HEK293T (cell line): ENCODE measurements at regions not wholly inside any gene's neighbourhood (a gene's known extent, or its start where the extent isn't known, plus 50 kb on each side); places are given as distances from the start of the nearest gene placed in this dataset.

ENCODE experiments used
- BHLHE40 ChIP-seq: fragments of 450-650 bp; IDR thresholded peaks from 2 replicates; pipeline ENCODE4 v1.6.1; 2016; ENCODE audit warnings: mild to moderate bottlenecking, moderate library complexity, borderline replicate concordance
- CTBP1 ChIP-seq: fragments of 450-650 bp; IDR thresholded peaks from 2 replicates; pipeline ENCODE4 v1.6.1; 2016; ENCODE audit warnings: borderline replicate concordance
- ELF4 ChIP-seq: fragments of 450-650 bp; IDR thresholded peaks from 2 replicates; pipeline ENCODE4 v1.6.1; 2017; ENCODE audit warnings: antibody characterized with exemption
- FOXK2 ChIP-seq: fragments of 450-650 bp; IDR thresholded peaks from 2 replicates; pipeline ENCODE4 v1.6.1; 2016; ENCODE audit warnings: mild to moderate bottlenecking
- FOXM1 ChIP-seq: fragments of 450-650 bp; IDR thresholded peaks from 2 replicates; pipeline ENCODE4 v1.6.1; 2017; ENCODE audit warnings: mild to moderate bottlenecking, borderline replicate concordance
- L3MBTL2 ChIP-seq: fragments of 450-650 bp; conservative IDR thresholded peaks from 2 replicates; pipeline ENCODE4 v1.6.1; 2016; ENCODE audit warnings: mild to moderate bottlenecking
- LEF1 ChIP-seq: fragments of 450-650 bp; IDR thresholded peaks from 2 replicates; pipeline ENCODE4 v1.6.1; 2017; ENCODE audit warnings: mild to moderate bottlenecking, borderline replicate concordance
- NFRKB ChIP-seq: fragments of 450-650 bp; IDR thresholded peaks from 2 replicates; pipeline ENCODE4 v1.6.1; 2016; ENCODE audit warnings: mild to moderate bottlenecking, moderate library complexity
- PKNOX1 ChIP-seq: fragments of 450-650 bp; IDR thresholded peaks from 2 replicates; pipeline ENCODE4 v1.6.1; 2016
- SUZ12 ChIP-seq: fragments of 450-650 bp; IDR thresholded peaks from 2 replicates; pipeline ENCODE4 v1.6.1; 2016; ENCODE audit warnings: mild to moderate bottlenecking

- TF ChIP-seq LEF1 (no peak), L3MBTL2 (no peak), NFRKB (no peak), PKNOX1 (no peak), ELF4 (no peak), SUZ12 (no peak), FOXK2 (no peak), CTBP1 (no peak), FOXM1 (no peak), BHLHE40 (no peak)
These were observed 67.8 kb upstream of the FAM98A start for GRCh38 chr2:33666879-33667278.
